K562 (cell line): ENCODE measurements at regions not wholly inside any gene's neighbourhood (a gene's known extent, or its start where the extent isn't known, plus 50 kb on each side); places are given as distances from the start of the nearest gene placed in this dataset.

Source experiments
- BRD4 ChIP-seq: fragments of 200-600 bp; sonication (generic); IDR thresholded peaks from 2 replicates; pipeline ENCODE4 v1.6.1; 2017; ENCODE audit warnings: inconsistent platforms
- CTCF ChIP-seq, 3 experiments: IDR thresholded peaks in 2 of 3; conservative IDR thresholded peaks in 1 of 3; 2 replicates each; pipeline ENCODE4 v1.5.1; 2011 to 2012; ENCODE audit warnings: low read length in 3 of 3, mild to moderate bottlenecking in 3 of 3, control low read depth in 2 of 3, improper control_type of control experiment in 1 of 3, inconsistent platforms in 1 of 3, low read depth in 1 of 3, mixed read lengths in 1 of 3, moderate library complexity in 1 of 3; ENCODE audit not compliant: insufficient read depth in 2 of 3
- ELF1 ChIP-seq: fragments of 200-800 bp; sonication (Bioruptor generic); IDR thresholded peaks from 2 replicates; pipeline ENCODE4 v1.6.1; 2016; ENCODE audit warnings: missing genetic modification characterization, missing compliant biosample characterization
- EZH2 ChIP-seq: IDR thresholded peaks from 2 replicates; pipeline ENCODE4 v1.6.1; 2012; ENCODE audit warnings: low read depth, mild to moderate bottlenecking, inconsistent platforms, low read length, borderline replicate concordance
- HDAC2 ChIP-seq: fragments of 450-650 bp; IDR thresholded peaks from 2 replicates; pipeline ENCODE4 v1.6.1; 2016; ENCODE audit warnings: mild to moderate bottlenecking
- NR3C1 ChIP-seq: sonication (generic); formaldehyde crosslinking; IDR thresholded peaks from 2 replicates; pipeline ENCODE4 v1.8.1; 2022; ENCODE audit warnings: missing genetic modification reagents
- RFX1 ChIP-seq: fragments of 450-650 bp; IDR thresholded peaks from 2 replicates; pipeline ENCODE4 v1.6.1; 2016; ENCODE audit warnings: mild to moderate bottlenecking, moderate library complexity
- TAF1 ChIP-seq: IDR thresholded peaks from 2 replicates; pipeline ENCODE4 v1.6.1; 2011; ENCODE audit warnings: mild to moderate bottlenecking, low read length, moderate library complexity; ENCODE audit not compliant: insufficient read depth, control insufficient read depth, severe bottlenecking; ENCODE audit errors: extremely low read depth
- TEAD4 ChIP-seq, 2 experiments: sonication (generic) in 1 of 2; formaldehyde crosslinking in 1 of 2; IDR thresholded peaks; 2 replicates each; pipeline versions ENCODE4 v1.6.1 to v1.8.0; 2012 to 2022; ENCODE audit warnings: borderline replicate concordance in 1 of 2, inconsistent platforms in 1 of 2, low read length in 1 of 2, mild to moderate bottlenecking in 1 of 2, missing genetic modification reagents in 1 of 2
- ZNF239 ChIP-seq: fragments of 250-450 bp; sonication (Bioruptor Pico); IDR thresholded peaks from 2 replicates; pipeline ENCODE4 v1.4.0; 2020; ENCODE audit warnings: mild to moderate bottlenecking
- ZNF274 ChIP-seq: IDR thresholded peaks from 2 replicates; pipeline ENCODE4 v1.6.1; 2011; ENCODE audit warnings: low read depth, mild to moderate bottlenecking, low read length, moderate library complexity, borderline replicate concordance
- TF ChIP-seq, protein P1 (sequence below): sonication (generic); formaldehyde crosslinking; IDR thresholded peaks from 2 replicates; pipeline ENCODE4 v1.8.0; 2022; ENCODE audit warnings: mild to moderate bottlenecking, missing genetic modification reagents

DNA sequence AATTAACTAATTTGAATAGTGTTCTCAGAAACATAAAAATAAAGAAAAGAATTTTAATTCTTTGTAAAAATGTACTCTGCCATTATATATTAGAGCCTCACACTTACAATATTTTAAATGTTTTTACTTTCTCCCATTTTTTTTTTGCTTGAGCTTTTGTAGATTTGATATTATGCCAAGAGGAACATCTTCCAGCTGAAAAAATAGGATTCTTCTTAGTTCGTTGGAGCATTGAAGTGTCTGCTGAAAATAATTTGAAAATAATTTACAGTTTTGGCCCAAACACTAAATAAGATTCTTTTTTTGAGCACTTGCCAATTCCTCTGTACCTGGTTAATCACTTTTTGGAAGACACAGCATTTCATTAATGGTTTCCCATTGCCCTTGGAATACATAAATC, 175.0 kb upstream of the COL11A1 start:
- TF ChIP-seq RFX1 (no peak), ELF1 (tag) (no peak), CTCF (IDR thresholded peaks at IDR 0.05 in 2 of 3, conservative IDR thresholded peaks at IDR 0.05 in 1 of 3; ENCODE audit: insufficient read depth in 2 of 3, low read depth in 1 of 3, low read length in 3 of 3) (no peak), EZH2 (no peak), ZNF239 (CRISPR knock-in tag) (no peak), TAF1 (no peak), NR3C1 (CRISPR knock-in tag) (no peak), TEAD4 (IDR thresholded peaks at IDR 0.05; ENCODE audit: low read length) (no peak), TEAD4 (CRISPR knock-in tag; IDR thresholded peaks at IDR 0.05; ENCODE audit: borderline replicate concordance) (no peak), BRD4 (no peak), HDAC2 (no peak), ZNF274 (no peak)
- TF ChIP-seq, protein P1, sequence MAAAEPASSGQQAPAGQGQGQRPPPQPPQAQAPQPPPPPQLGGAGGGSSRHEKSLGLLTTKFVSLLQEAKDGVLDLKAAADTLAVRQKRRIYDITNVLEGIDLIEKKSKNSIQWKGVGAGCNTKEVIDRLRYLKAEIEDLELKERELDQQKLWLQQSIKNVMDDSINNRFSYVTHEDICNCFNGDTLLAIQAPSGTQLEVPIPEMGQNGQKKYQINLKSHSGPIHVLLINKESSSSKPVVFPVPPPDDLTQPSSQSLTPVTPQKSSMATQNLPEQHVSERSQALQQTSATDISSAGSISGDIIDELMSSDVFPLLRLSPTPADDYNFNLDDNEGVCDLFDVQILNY (CRISPR knock-in tag): no peak
